ENCODE measurements at regions not wholly inside any gene's neighbourhood (a gene's known extent, or its start where the extent isn't known, plus 50 kb on each side); places are given as distances from the start of the nearest gene placed in this dataset.

DNA sequence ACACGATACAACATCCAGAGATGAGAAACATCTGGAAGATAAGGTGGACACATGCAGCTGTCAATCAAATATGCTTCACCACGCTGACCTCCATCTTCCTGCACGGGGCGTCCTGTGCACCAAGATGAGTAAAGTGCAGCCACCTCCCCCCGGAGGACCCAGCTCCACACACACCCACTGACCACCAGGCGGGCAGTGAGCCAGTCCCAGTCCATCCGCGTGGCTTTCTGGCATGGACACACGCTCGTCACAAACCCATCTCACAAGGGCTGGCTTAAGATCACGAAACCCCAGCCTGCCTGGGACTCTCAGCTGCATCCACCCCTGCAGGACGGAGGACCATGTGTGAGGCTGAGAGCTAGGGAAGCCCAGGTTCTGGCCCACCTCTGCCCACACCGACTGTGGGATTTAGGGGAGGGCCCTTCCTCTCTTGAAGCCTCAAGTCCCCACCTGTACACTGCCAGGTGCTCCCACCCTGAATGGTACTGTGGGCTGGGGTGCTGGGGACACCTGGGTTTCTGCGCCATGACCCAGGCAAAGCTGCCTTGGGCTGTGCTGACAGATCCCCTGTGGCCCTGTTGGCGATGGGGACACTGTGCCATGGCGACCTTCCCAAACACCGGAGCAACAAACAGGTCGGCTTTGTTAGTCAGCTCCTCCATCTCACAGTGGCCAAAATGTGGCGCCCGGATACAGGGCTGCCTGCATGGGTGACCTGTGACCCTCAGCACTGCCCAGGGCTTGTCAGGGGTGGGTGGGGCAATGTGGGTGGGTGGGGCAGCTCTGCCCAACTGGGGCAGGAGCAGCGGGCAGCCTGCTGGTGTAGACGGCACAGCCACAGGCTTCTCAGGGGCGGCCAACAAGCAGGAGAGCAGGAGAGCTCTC is 629.0 kb downstream of the TBC1D22A start:
- Histone ChIP-seq H3K36me3 (no peaks in the 10 kb centered on the region), H3K9me3 (no peaks in the 10 kb centered on the region), H3K27ac (no peak overlapping the region), H3K4me3 (no peak overlapping the region), H3K4me1 (no peaks in the 10 kb centered on the region), H3K27me3 (no peaks in the 10 kb centered on the region)
- TF ChIP-seq, protein P1, sequence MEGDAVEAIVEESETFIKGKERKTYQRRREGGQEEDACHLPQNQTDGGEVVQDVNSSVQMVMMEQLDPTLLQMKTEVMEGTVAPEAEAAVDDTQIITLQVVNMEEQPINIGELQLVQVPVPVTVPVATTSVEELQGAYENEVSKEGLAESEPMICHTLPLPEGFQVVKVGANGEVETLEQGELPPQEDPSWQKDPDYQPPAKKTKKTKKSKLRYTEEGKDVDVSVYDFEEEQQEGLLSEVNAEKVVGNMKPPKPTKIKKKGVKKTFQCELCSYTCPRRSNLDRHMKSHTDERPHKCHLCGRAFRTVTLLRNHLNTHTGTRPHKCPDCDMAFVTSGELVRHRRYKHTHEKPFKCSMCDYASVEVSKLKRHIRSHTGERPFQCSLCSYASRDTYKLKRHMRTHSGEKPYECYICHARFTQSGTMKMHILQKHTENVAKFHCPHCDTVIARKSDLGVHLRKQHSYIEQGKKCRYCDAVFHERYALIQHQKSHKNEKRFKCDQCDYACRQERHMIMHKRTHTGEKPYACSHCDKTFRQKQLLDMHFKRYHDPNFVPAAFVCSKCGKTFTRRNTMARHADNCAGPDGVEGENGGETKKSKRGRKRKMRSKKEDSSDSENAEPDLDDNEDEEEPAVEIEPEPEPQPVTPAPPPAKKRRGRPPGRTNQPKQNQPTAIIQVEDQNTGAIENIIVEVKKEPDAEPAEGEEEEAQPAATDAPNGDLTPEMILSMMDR (IDR thresholded peaks at IDR 0.05), result no peak
- DNase-seq (ENCODE audit: low spot score), result no peak

- DNase-seq (ENCODE audit: low spot score), result no peak
- H3K27me3 ChIP-seq, result no peaks in the 10 kb centered on the region
- TF ChIP-seq, protein P1 (IDR thresholded peaks at IDR 0.05), result no peak
These were observed 627.8 kb downstream of the TBC1D22A start for GRCh38 chr22:47390026-47390970.

GRCh38 chr22:47389201-47389600 is 626.8 kb downstream of the TBC1D22A start:
- DNase-seq (ENCODE audit: low spot score), result no peak
- Histone ChIP-seq H3K9me3 (no peaks in the 10 kb centered on the region), H3K27me3 (no peaks in the 10 kb centered on the region), H3K4me3 (no peak overlapping the region), H3K27ac (no peak overlapping the region), H3K36me3 (no peaks in the 10 kb centered on the region), H3K4me1 (no peaks in the 10 kb centered on the region)
- TF ChIP-seq, protein P1 (IDR thresholded peaks at IDR 0.05), result no peak

More at GRCh38 chr22:47390026-47390970, 627.8 kb downstream of the TBC1D22A start:
- H3K4me1 ChIP-seq, result no peaks in the 10 kb centered on the region
- H3K36me3 ChIP-seq, result no peaks in the 10 kb centered on the region
- no peak overlapping the region for H3K4me3 ChIP-seq
- no peaks in the 10 kb centered on the region for H3K9me3 ChIP-seq
- H3K27ac ChIP-seq, result no peak overlapping the region

GRCh38 chr22:47388778-47389177 is 626.3 kb downstream of the TBC1D22A start:
- Histone ChIP-seq H3K4me3 (no peak overlapping the region), H3K9me3 (no peaks in the 10 kb centered on the region), H3K27ac (no peak overlapping the region), H3K27me3 (no peaks in the 10 kb centered on the region), H3K36me3 (no peaks in the 10 kb centered on the region), H3K4me1 (no peaks in the 10 kb centered on the region)
- DNase-seq (ENCODE audit: low spot score), result no peak
- TF ChIP-seq, protein P1 (IDR thresholded peaks at IDR 0.05), result no peak

DNA sequence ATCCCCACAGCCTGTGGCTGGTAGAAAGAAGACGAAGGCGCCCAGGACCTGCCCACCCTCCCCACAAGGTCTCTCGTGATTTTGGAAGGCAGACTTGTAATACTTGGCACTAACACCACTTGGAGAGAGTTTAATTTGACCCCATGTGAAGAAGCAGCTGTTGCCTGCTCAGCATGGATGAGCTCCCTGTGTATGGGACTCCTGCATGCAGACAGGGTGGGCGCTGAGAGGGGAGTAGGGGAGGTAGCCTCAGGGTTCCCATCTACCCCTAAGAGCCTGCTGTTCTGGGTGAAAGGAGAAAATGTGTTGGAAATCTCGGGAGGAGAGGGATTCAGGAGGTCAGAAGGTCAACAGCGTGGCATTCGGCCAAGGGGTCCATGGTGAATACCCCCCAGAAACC is 625.9 kb downstream of the TBC1D22A start:
- TF ChIP-seq, protein P1 (IDR thresholded peaks at IDR 0.05), result no peak
- no peaks in the 10 kb centered on the region for H3K36me3 ChIP-seq
- H3K4me3 ChIP-seq, result no peak overlapping the region
- no peak overlapping the region for H3K27ac ChIP-seq
- DNase-seq (ENCODE audit: low spot score), result no peak
- no peaks in the 10 kb centered on the region for H3K27me3 ChIP-seq
- no peaks in the 10 kb centered on the region for H3K4me1 ChIP-seq
- H3K9me3 ChIP-seq, result no peaks in the 10 kb centered on the region

All from right atrium auricular region (tissue), 2 donors.